GM12878 (cell line): ENCODE measurements at regions not wholly inside any gene's neighbourhood (a gene's known extent, or its start where the extent isn't known, plus 50 kb on each side); places are given as distances from the start of the nearest gene placed in this dataset.

Experiments used
- ATAC-seq: fragments of 200-7000 bp; cut with Tn5 transposase; 3 replicates; pipeline ENCODE4 v1.9.1; 2020; ENCODE audit warnings: mild to moderate bottlenecking, moderate library complexity
- BruUV-seq: library from RNA; stranded (reverse); fragments of 400-500 nt; replicated peaks from 2 replicates; lab custom pipeline; 2021; lab: Mats Ljungman, UMichigan
- CTCF ChIA-PET: fragments of 300-600 bp; sonication (Branson Sonifier 250); formaldehyde crosslinking; extraction: SDS; loops from one replicate; lab custom pipeline; 2021; ENCODE audit warnings: inconsistent platforms; lab: Yijun Ruan, JAX
- POLR2A ChIA-PET: fragments of 350-600 bp; formaldehyde crosslinking; extraction: SDS; loops from one replicate; lab custom pipeline; 2021; ENCODE audit warnings: inconsistent platforms; lab: Charles Lee
- RAD21 ChIA-PET: fragments of 300-600 bp; sonication (Branson Sonifier 250); formaldehyde crosslinking; loops from one replicate; lab custom pipeline; 2023; ENCODE audit warnings: antibody characterized with exemption; ENCODE audit not compliant: unreplicated experiment; lab: Charles Lee
- SMC1A ChIA-PET: fragments of 300-600 bp; sonication (Branson Sonifier 250); formaldehyde crosslinking; loops from one replicate; lab custom pipeline; 2023; ENCODE audit not compliant: unreplicated experiment, uncharacterized antibody; lab: Charles Lee
- DNase-seq: peaks from one replicate; pipeline ENCODE4 v3.0.0-alpha.2; 2011; ENCODE audit warnings: low read depth, low spot score
- FAIRE-seq: peaks from 3 replicates; lab custom pipeline; 2011; peaks lifted over from hg19 to GRCh38; lab: Jason Lieb, UNC
- H2AFZ ChIP-seq: 2 replicates; pipeline ENCODE4 v1.6.0; 2011; ENCODE audit warnings: low read depth, low read length, control low read depth; ENCODE audit not compliant: control insufficient read depth
- H3K27ac ChIP-seq: 2 replicates; pipeline ENCODE4 v1.5.1; 2011; ENCODE audit warnings: control low read depth; ENCODE audit not compliant: control insufficient read depth, insufficient read depth
- H3K27me3 ChIP-seq, 2 experiments: replicated peaks in 1 of 2; 2 replicates each; pipeline versions ENCODE4 v1.6.0 to v1.6.1; 2011; ENCODE audit warnings: low read length in 1 of 2; ENCODE audit not compliant: control insufficient read depth in 2 of 2, insufficient read depth in 2 of 2
- H3K36me3 ChIP-seq, 2 experiments: 2 replicates each; pipeline ENCODE4 v1.5.1; 2011; ENCODE audit warnings: low read length in 1 of 2; ENCODE audit not compliant: control insufficient read depth in 2 of 2, insufficient read depth in 2 of 2
- H3K4me1 ChIP-seq: 2 replicates; pipeline ENCODE4 v1.6.1; 2011; ENCODE audit warnings: mild to moderate bottlenecking, low read length, moderate library complexity, mixed read lengths; ENCODE audit not compliant: control insufficient read depth, insufficient read depth
- H3K4me2 ChIP-seq: 2 replicates; pipeline ENCODE4 v1.6.0; 2011; ENCODE audit warnings: control low read depth; ENCODE audit not compliant: control insufficient read depth, insufficient read depth
- H3K4me3 ChIP-seq: fragments of 200-600 bp; sonication (generic); 2 replicates; pipeline ENCODE4 v1.5.1; 2016
- H3K79me2 ChIP-seq: 2 replicates; pipeline ENCODE4 v1.6.0; 2011; ENCODE audit warnings: low read length; ENCODE audit not compliant: control insufficient read depth, insufficient read depth
- H3K9ac ChIP-seq: 2 replicates; pipeline ENCODE4 v1.8.0; 2011; ENCODE audit warnings: low read length, control low read depth, mixed read lengths; ENCODE audit not compliant: control insufficient read depth, insufficient read depth
- H3K9me3 ChIP-seq: replicated peaks from 3 replicates; pipeline ENCODE4 v1.5.1; 2011; ENCODE audit warnings: mild to moderate bottlenecking, low read length; ENCODE audit not compliant: control insufficient read depth, insufficient read depth
- H4K20me1 ChIP-seq: 2 replicates; pipeline ENCODE4 v1.6.0; 2011; ENCODE audit not compliant: control insufficient read depth, insufficient read depth
- CREB1 ChIP-seq: IDR thresholded peaks from 2 replicates; pipeline ENCODE4 v1.6.1; 2012; ENCODE audit warnings: low read depth, mild to moderate bottlenecking, inconsistent platforms
- HCFC1 ChIP-seq: fragments of 150-350 bp; IDR thresholded peaks from 2 replicates; pipeline ENCODE4 v1.6.1; 2014; ENCODE audit warnings: low read length
- MEF2A ChIP-seq: IDR thresholded peaks from 2 replicates; pipeline ENCODE4 v1.6.1; 2011; ENCODE audit warnings: low read depth, mild to moderate bottlenecking, low read length, moderate library complexity; ENCODE audit not compliant: insufficient read depth
- NFIC ChIP-seq: IDR thresholded peaks from 2 replicates; pipeline ENCODE4 v1.6.1; 2012; ENCODE audit warnings: low read depth, mild to moderate bottlenecking, inconsistent platforms, low read length, moderate library complexity
- RBBP5 ChIP-seq: fragments of 200-600 bp; sonication (generic); conservative IDR thresholded peaks from 2 replicates; pipeline ENCODE4 v1.6.1; 2016
- SMAD1 ChIP-seq: fragments of 450-650 bp; IDR thresholded peaks from 2 replicates; pipeline ENCODE4 v1.6.1; 2018; ENCODE audit warnings: mild to moderate bottlenecking, low read depth; ENCODE audit not compliant: partially characterized antibody
- TARDBP ChIP-seq: IDR thresholded peaks from 2 replicates; pipeline ENCODE4 v1.6.1; 2016; ENCODE audit warnings: borderline replicate concordance
- WGBS: methylation state at CpG from one replicate; pipeline ENCODE4 v1.1.6; 2016; ENCODE audit warnings: low lambda C conversion rate; ENCODE audit not compliant: insufficient replicate concordance, insufficient coverage; ENCODE audit errors: missing lambda C conversion rate; 5-methylcytosine and 5-hydroxymethylcytosine counted together
- in situ Hi-C: fragments of 300-500 bp; cut with MboI; formaldehyde crosslinking; loops from 9 replicates; pipeline ENCODE4 v1.14.3; 2018; ENCODE audit warnings: mixed read lengths
- intact Hi-C: fragments of 100-400 bp; cut with micrococcal nuclease; formaldehyde crosslinking; loops from one replicate; pipeline ENCODE4 v1.14.2; 2022; ENCODE audit not compliant: unreplicated experiment
- TF ChIP-seq, protein P1 (sequence below), 3 experiments: IDR thresholded peaks in 2 of 3; conservative IDR thresholded peaks in 1 of 3; 2 replicates each; pipeline ENCODE4 v1.5.1; 2011; ENCODE audit warnings: low read depth in 3 of 3, low read length in 3 of 3, mild to moderate bottlenecking in 3 of 3, control low read depth in 2 of 3, moderate library complexity in 2 of 3, inconsistent platforms in 1 of 3, mixed read lengths in 1 of 3; ENCODE audit not compliant: control insufficient read depth in 2 of 3, insufficient read depth in 1 of 3; ENCODE audit errors: extremely low read depth in 1 of 3
- TF ChIP-seq, protein P2 (sequence below): IDR thresholded peaks from 2 replicates; pipeline ENCODE4 v1.6.1; 2012; ENCODE audit warnings: low read length, inconsistent platforms

DNA sequence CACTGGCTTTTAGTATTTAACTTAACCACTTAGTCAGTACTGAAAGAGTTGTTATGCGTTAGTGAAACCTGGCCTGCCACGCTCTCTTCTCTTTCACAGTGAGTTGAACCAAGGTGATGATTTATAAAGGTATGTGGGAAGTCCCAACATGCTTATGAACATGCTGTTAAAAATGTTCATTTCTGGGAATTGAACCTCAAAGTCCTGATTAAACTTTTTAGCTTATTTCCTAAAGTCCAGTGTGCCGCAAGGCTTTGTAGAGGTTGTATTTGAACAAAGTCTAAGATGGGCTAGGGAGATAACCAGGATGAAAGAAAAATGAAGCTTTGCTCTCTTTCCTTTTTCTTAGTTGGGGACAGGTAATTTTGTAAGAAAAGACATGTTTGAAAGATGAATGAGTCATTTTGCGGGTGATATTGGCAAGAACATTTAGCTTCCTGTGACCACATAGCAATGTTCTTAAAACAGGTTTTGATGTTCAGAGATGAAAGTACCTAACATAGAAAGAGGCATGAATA is 270.3 kb downstream of the DTHD1 start (continued):
- TF ChIP-seq NFIC (peak; percentile 95), MEF2A (peak; percentile 21; the same call in 1 of the 2 replicates)

DNA sequence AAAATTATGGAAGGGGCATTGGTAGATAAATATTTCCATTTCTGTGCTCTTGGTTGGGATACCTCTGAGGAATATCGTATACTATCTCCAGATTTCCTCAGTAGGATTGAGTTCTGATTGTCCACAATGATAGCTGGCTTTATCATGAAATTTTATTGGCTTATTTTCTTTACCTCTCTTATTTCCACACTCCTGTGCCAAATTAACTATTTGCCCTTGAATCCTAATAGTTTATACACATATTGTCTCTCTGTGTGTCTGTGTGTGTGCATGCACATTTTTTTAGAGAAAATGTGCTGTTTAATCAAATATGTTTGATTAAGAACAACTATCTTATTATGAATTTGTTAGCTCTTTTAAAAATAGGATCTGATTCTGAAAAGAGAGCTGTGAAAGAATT is 271.6 kb downstream of the DTHD1 start:
- POLR2A ChIA-PET: interaction anchor here (0.6 kb wide), 1 partner anchor 1969 kb away, joined by 5 read pairs; no protein-coding TSS in a partner anchor
- TF ChIP-seq HCFC1 (no peak), CREB1 (no peak), SMAD1 (no peak), RBBP5 (no peak), TARDBP (no peak)
- TF ChIP-seq, protein P1, sequence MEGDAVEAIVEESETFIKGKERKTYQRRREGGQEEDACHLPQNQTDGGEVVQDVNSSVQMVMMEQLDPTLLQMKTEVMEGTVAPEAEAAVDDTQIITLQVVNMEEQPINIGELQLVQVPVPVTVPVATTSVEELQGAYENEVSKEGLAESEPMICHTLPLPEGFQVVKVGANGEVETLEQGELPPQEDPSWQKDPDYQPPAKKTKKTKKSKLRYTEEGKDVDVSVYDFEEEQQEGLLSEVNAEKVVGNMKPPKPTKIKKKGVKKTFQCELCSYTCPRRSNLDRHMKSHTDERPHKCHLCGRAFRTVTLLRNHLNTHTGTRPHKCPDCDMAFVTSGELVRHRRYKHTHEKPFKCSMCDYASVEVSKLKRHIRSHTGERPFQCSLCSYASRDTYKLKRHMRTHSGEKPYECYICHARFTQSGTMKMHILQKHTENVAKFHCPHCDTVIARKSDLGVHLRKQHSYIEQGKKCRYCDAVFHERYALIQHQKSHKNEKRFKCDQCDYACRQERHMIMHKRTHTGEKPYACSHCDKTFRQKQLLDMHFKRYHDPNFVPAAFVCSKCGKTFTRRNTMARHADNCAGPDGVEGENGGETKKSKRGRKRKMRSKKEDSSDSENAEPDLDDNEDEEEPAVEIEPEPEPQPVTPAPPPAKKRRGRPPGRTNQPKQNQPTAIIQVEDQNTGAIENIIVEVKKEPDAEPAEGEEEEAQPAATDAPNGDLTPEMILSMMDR (IDR thresholded peaks at IDR 0.05 in 2 of 3, conservative IDR thresholded peaks at IDR 0.05 in 1 of 3; ENCODE audit: control insufficient read depth in 2 of 3, extremely low read depth in 1 of 3, insufficient read depth in 1 of 3, low read depth in 3 of 3, low read length in 3 of 3): no peak
- TF ChIP-seq, protein P2, sequence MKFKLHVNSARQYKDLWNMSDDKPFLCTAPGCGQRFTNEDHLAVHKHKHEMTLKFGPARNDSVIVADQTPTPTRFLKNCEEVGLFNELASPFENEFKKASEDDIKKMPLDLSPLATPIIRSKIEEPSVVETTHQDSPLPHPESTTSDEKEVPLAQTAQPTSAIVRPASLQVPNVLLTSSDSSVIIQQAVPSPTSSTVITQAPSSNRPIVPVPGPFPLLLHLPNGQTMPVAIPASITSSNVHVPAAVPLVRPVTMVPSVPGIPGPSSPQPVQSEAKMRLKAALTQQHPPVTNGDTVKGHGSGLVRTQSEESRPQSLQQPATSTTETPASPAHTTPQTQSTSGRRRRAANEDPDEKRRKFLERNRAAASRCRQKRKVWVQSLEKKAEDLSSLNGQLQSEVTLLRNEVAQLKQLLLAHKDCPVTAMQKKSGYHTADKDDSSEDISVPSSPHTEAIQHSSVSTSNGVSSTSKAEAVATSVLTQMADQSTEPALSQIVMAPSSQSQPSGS: no peak
- TF ChIP-seq, all 136 proteins: peak for 0
- BruUV-seq: no TSS peak
- H3K4me3 ChIP-seq: no peak overlapping the region
- ChIA-PET CTCF (interaction anchor here (1.0 to 1.4 kb wide), 2 partner anchors 139 to 831 kb away, joined by 3 read pairs; no protein-coding TSS in a partner anchor), SMC1A (interaction anchor here (3.3 kb wide), 1 partner anchor 89 kb away, joined by 14 read pairs; no protein-coding TSS in a partner anchor), RAD21 (interaction anchor here (1.5 to 2.8 kb wide), 5 partner anchors 97 to 277 kb away, joined by 3 to 19 read pairs (median 5); no protein-coding TSS in a partner anchor)
- no peak for FAIRE-seq
- 100% methylated on average over 1 of the region's 1 CpG for WGBS
- no peak overlapping the region for H3K9ac ChIP-seq
- no peak overlapping the region for H3K4me2 ChIP-seq
- no peak overlapping the region for H3K27ac ChIP-seq
- no peaks in the 10 kb centered on the region for H3K36me3 ChIP-seq
- H4K20me1 ChIP-seq: no peaks in the 10 kb centered on the region
- intact Hi-C loops (loop anchor here (2.0 to 10.0 kb wide), 3 partner anchors 16 to 842 kb away; no protein-coding TSS in a partner anchor), in situ Hi-C loops (no loop called here)
- H3K9me3 ChIP-seq: no peaks in the 10 kb centered on the region; the same call in 2 of the 3 replicates
- ATAC-seq: no peak
- no peaks in the 10 kb centered on the region for H3K79me2 ChIP-seq
- no peak for DNase-seq
- no peaks in the 10 kb centered on the region for H3K27me3 ChIP-seq
- H3K4me1 ChIP-seq: no peaks in the 10 kb centered on the region; the same call in 1 of the 2 replicates
- H2AFZ ChIP-seq: no peak overlapping the region
